ENCODE measurements at regions not wholly inside any gene's neighbourhood (a gene's known extent, or its start where the extent isn't known, plus 50 kb on each side); places are given as distances from the start of the nearest gene placed in this dataset.

DNA sequence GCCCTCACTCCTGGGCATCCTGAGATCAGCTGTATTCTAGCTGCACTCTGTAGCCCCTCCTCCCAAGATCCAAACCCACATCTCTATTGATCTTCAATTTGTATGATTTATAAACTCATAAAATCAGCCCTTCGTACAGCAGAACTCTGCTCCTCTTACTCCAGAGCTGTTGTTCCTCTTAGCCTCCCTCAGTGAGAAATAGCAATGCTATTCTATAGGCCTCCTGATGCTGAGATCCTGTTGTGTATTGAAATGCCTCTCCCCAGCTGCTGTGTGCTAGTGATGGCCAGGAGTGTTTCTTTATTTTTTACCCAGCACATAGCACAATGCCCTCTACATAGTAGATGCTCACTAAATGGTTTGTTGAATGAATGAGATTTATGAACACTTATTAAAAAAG lies 320.5 kb upstream of the ADCY2 start:
- TF ChIP-seq, protein P1, sequence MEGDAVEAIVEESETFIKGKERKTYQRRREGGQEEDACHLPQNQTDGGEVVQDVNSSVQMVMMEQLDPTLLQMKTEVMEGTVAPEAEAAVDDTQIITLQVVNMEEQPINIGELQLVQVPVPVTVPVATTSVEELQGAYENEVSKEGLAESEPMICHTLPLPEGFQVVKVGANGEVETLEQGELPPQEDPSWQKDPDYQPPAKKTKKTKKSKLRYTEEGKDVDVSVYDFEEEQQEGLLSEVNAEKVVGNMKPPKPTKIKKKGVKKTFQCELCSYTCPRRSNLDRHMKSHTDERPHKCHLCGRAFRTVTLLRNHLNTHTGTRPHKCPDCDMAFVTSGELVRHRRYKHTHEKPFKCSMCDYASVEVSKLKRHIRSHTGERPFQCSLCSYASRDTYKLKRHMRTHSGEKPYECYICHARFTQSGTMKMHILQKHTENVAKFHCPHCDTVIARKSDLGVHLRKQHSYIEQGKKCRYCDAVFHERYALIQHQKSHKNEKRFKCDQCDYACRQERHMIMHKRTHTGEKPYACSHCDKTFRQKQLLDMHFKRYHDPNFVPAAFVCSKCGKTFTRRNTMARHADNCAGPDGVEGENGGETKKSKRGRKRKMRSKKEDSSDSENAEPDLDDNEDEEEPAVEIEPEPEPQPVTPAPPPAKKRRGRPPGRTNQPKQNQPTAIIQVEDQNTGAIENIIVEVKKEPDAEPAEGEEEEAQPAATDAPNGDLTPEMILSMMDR (IDR thresholded peaks at IDR 0.05; ENCODE audit: borderline replicate concordance, insufficient read depth, low read depth, low read length): no peak
- H3K4me3 ChIP-seq (ENCODE audit: low read depth, low read length): no peak overlapping the region

GRCh38 chr5:7078101-7078500 lies 317.8 kb upstream of the ADCY2 start:
- TF ChIP-seq, protein P1 (IDR thresholded peaks at IDR 0.05; ENCODE audit: borderline replicate concordance, insufficient read depth, low read depth, low read length): no peak
- no peak overlapping the region for H3K4me3 ChIP-seq (ENCODE audit: low read depth, low read length)

DNA sequence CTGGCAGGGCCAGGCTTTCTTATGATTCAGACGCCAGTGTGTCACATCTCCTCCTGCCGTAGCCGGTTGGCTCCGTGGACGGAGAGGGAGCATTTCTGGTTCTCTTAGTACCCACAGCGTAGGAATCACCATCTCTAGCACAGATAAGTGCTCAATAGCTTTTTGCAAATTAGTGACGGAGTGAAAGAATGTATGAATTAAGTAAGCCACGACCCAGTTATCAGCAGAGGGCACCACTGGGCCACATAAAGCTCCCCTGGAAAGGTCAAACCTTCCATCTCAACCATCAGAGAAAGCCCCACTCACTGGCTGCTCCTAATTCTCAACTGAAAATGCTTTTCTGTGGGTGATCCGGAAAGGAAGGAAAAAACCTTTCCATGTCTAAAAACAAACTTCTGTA lies 317.0 kb upstream of the ADCY2 start:
- TF ChIP-seq, protein P1 (IDR thresholded peaks at IDR 0.05; ENCODE audit: borderline replicate concordance, insufficient read depth, low read depth, low read length): no peak
- no peak overlapping the region for H3K4me3 ChIP-seq (ENCODE audit: low read depth, low read length)

GRCh38 chr5:7080501-7080900 lies 315.4 kb upstream of the ADCY2 start:
- TF ChIP-seq, protein P1 (IDR thresholded peaks at IDR 0.05; ENCODE audit: borderline replicate concordance, insufficient read depth, low read depth, low read length): no peak
- no peak overlapping the region for H3K4me3 ChIP-seq (ENCODE audit: low read depth, low read length)

GRCh38 chr5:7087719-7088297 lies 308.1 kb upstream of the ADCY2 start:
- no peak overlapping the region for H3K4me3 ChIP-seq (ENCODE audit: low read depth, low read length)
- TF ChIP-seq, protein P1 (IDR thresholded peaks at IDR 0.05; ENCODE audit: borderline replicate concordance, insufficient read depth, low read depth, low read length): no peak

- TF ChIP-seq, protein P1 (IDR thresholded peaks at IDR 0.05; ENCODE audit: borderline replicate concordance, insufficient read depth, low read depth, low read length): no peak
These were observed 307.1 kb upstream of the ADCY2 start for GRCh38 chr5:7088849-7089248.

GRCh38 chr5:7094626-7095025 lies 301.3 kb upstream of the ADCY2 start:
- TF ChIP-seq, protein P1 (IDR thresholded peaks at IDR 0.05; ENCODE audit: borderline replicate concordance, insufficient read depth, low read depth, low read length): no peak

More at GRCh38 chr5:7088849-7089248, 307.1 kb upstream of the ADCY2 start:
- H3K4me3 ChIP-seq (ENCODE audit: low read depth, low read length): no peak overlapping the region

More at GRCh38 chr5:7094626-7095025, 301.3 kb upstream of the ADCY2 start:
- no peak overlapping the region for H3K4me3 ChIP-seq (ENCODE audit: low read depth, low read length)
